CD4-positive, alpha-beta T cell treated with Interferon alpha-2 for 1 hour (primary cell): ENCODE measurements at regions not wholly inside any gene's neighbourhood (a gene's known extent, or its start where the extent isn't known, plus 50 kb on each side); places are given as distances from the start of the nearest gene placed in this dataset.
"Not testable (repeated sequence)": the region's sequence is repeated elsewhere in the genome, so short reads cannot be mapped to it uniquely, and the experiment has no call there.

Experiments
- DNase-seq, 2 donors: peaks; one replicate each; pipeline ENCODE4 v3.0.0-alpha.2; 2020 to 2022

GRCh38 chr10:53326401-53327305, 554.1 kb upstream of the MBL2 start:
- DNase-seq: not testable (repeated sequence)

- DNase-seq: no peak
These were observed 552.5 kb upstream of the MBL2 start for GRCh38 chr10:53325066-53325465.

GRCh38 chr10:53315709-53316108, 543.1 kb upstream of the MBL2 start:
- no peak for DNase-seq

GRCh38 chr10:53314876-53315275, 542.3 kb upstream of the MBL2 start:
- DNase-seq: no peak

- no peak for DNase-seq
These were observed 525.9 kb upstream of the MBL2 start for GRCh38 chr10:53298443-53298842.

- DNase-seq: no peak
These were observed 512.1 kb upstream of the MBL2 start for GRCh38 chr10:53284615-53285182.

GRCh38 chr10:53276797-53277196, 504.2 kb upstream of the MBL2 start:
- no peak for DNase-seq

GRCh38 chr10:53269482-53269881, 496.9 kb upstream of the MBL2 start:
- DNase-seq: no peak

GRCh38 chr10:53260213-53260612, 487.6 kb upstream of the MBL2 start:
- DNase-seq: no peak

GRCh38 chr10:53256623-53257022, 484.0 kb upstream of the MBL2 start:
- DNase-seq: no peak

- no peak for DNase-seq
These were observed 483.1 kb upstream of the MBL2 start for GRCh38 chr10:53255661-53256205.

GRCh38 chr10:53253221-53253620, 480.6 kb upstream of the MBL2 start:
- no peak for DNase-seq

- DNase-seq: no peak
These were observed 467.3 kb upstream of the MBL2 start for GRCh38 chr10:53239873-53240272.

GRCh38 chr10:53236941-53237340, 464.4 kb upstream of the MBL2 start:
- no peak for DNase-seq

- no peak for DNase-seq
These were observed 461.2 kb upstream of the MBL2 start for GRCh38 chr10:53233749-53234148.

- DNase-seq: no peak
These were observed 458.1 kb upstream of the MBL2 start for GRCh38 chr10:53230651-53231050.

GRCh38 chr10:53223851-53224250, 451.3 kb upstream of the MBL2 start:
- no peak for DNase-seq

GRCh38 chr10:53222806-53223205, 450.2 kb upstream of the MBL2 start:
- no peak for DNase-seq

- DNase-seq: no peak
These were observed 437.5 kb upstream of the MBL2 start for GRCh38 chr10:53209944-53210611.

- DNase-seq: no peak
These were observed 411.1 kb upstream of the MBL2 start for GRCh38 chr10:53183733-53184132.

GRCh38 chr10:53177468-53177867, 404.9 kb upstream of the MBL2 start:
- no peak for DNase-seq

GRCh38 chr10:53166325-53166724, 393.7 kb upstream of the MBL2 start:
- no peak for DNase-seq

GRCh38 chr10:53162856-53163255, 390.3 kb upstream of the MBL2 start:
- DNase-seq: no peak

GRCh38 chr10:53161231-53161630, 388.6 kb upstream of the MBL2 start:
- no peak for DNase-seq
